WTC11 (cell line): ENCODE measurements at regions not wholly inside any gene's neighbourhood (a gene's known extent, or its start where the extent isn't known, plus 50 kb on each side); places are given as distances from the start of the nearest gene placed in this dataset.

Experiments
- CTCF ChIP-seq: fragments of 200-600 bp; IDR thresholded peaks from 2 replicates; pipeline ENCODE4 v1.8.0; 2022; ENCODE audit warnings: antibody characterized with exemption
- E2F1 ChIP-seq: sonication (generic); formaldehyde crosslinking; IDR thresholded peaks from 2 replicates; pipeline ENCODE4 v1.8.0; 2022; ENCODE audit warnings: mild to moderate bottlenecking, missing genetic modification reagents
- GABPB1 ChIP-seq: sonication (generic); formaldehyde crosslinking; IDR thresholded peaks from 2 replicates; pipeline ENCODE4 v1.8.1; 2023; ENCODE audit warnings: mild to moderate bottlenecking, missing genetic modification reagents
- JUN ChIP-seq: sonication (generic); formaldehyde crosslinking; IDR thresholded peaks from 2 replicates; pipeline ENCODE4 v1.8.0; 2023; ENCODE audit warnings: mild to moderate bottlenecking, missing genetic modification reagents
- SMAD3 ChIP-seq: sonication (generic); formaldehyde crosslinking; IDR thresholded peaks from 2 replicates; pipeline ENCODE4 v1.8.0; 2022; ENCODE audit warnings: missing genetic modification reagents, mild to moderate bottlenecking, borderline replicate concordance
- ZNF138 ChIP-seq: sonication (generic); formaldehyde crosslinking; conservative IDR thresholded peaks from 2 replicates; pipeline ENCODE4 v1.8.1; 2022; ENCODE audit warnings: mild to moderate bottlenecking, moderate library complexity, missing genetic modification reagents
- TF ChIP-seq, protein P1 (sequence below): sonication (generic); formaldehyde crosslinking; IDR thresholded peaks from 2 replicates; pipeline ENCODE4 v1.8.0; 2022; ENCODE audit warnings: mild to moderate bottlenecking, missing genetic modification reagents

GRCh38 chr20:55316753-55317152 lies 688.6 kb downstream of the CBLN4 start:
- TF ChIP-seq CTCF, result no peak
- TF ChIP-seq E2F1 (CRISPR knock-in tag), result no peak
- no peak for TF ChIP-seq SMAD3 (CRISPR knock-in tag)
- TF ChIP-seq, protein P1, sequence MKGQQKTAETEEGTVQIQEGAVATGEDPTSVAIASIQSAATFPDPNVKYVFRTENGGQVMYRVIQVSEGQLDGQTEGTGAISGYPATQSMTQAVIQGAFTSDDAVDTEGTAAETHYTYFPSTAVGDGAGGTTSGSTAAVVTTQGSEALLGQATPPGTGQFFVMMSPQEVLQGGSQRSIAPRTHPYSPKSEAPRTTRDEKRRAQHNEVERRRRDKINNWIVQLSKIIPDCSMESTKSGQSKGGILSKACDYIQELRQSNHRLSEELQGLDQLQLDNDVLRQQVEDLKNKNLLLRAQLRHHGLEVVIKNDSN (CRISPR knock-in tag), result no peak
- TF ChIP-seq JUN (CRISPR knock-in tag), result no peak
- TF ChIP-seq ZNF138 (CRISPR knock-in tag), result no peak
- no peak for TF ChIP-seq GABPB1 (CRISPR knock-in tag)
